DND-41 (cell line): ENCODE measurements at regions not wholly inside any gene's neighbourhood (a gene's known extent, or its start where the extent isn't known, plus 50 kb on each side); places are given as distances from the start of the nearest gene placed in this dataset.
"Not testable (repeated sequence)": the region's sequence is repeated elsewhere in the genome, so short reads cannot be mapped to it uniquely, and the experiment has no call there.

Source experiments
- ATAC-seq: fragments of 200-7000 bp; cut with Tn5 transposase; 3 replicates; pipeline ENCODE4 v1.9.1; 2021; ENCODE audit warnings: low read depth; ENCODE audit not compliant: insufficient read depth
- DNase-seq: peaks from one replicate; pipeline ENCODE4 v3.0.0-alpha.2; 2020
- H2AFZ ChIP-seq: 2 replicates; pipeline ENCODE4 v1.6.0; 2012; ENCODE audit warnings: low read depth, low read length
- H3K27ac ChIP-seq: 2 replicates; pipeline ENCODE4 v1.5.1; 2012; ENCODE audit warnings: low read length, inconsistent platforms
- H3K27me3 ChIP-seq: fragments of 200-600 bp; sonication (generic); 2 replicates; pipeline ENCODE4 v1.6.0; 2012; ENCODE audit warnings: low read length, mild to moderate bottlenecking, inconsistent platforms; ENCODE audit not compliant: insufficient read depth, poor library complexity
- H3K36me3 ChIP-seq: 2 replicates; pipeline ENCODE4 v1.5.1; 2012; ENCODE audit warnings: low read length, inconsistent platforms; ENCODE audit not compliant: insufficient read depth
- H3K4me1 ChIP-seq: 2 replicates; pipeline ENCODE4 v1.5.1; 2012; ENCODE audit warnings: mild to moderate bottlenecking, low read length; ENCODE audit not compliant: insufficient read depth
- H3K4me2 ChIP-seq: 2 replicates; pipeline ENCODE4 v1.6.0; 2012; ENCODE audit warnings: mild to moderate bottlenecking, moderate library complexity, low read length, inconsistent platforms; ENCODE audit not compliant: insufficient read depth
- H3K4me3 ChIP-seq, 2 experiments: fragments of 200-600 bp in 1 of 2; shearing (Covaris generic) in 1 of 2; 2 replicates each; pipeline ENCODE4 v1.5.1; 2012 to 2016; ENCODE audit warnings: inconsistent platforms in 2 of 2, low read length in 2 of 2, mild to moderate bottlenecking in 2 of 2, low read depth in 1 of 2, moderate library complexity in 1 of 2
- H3K79me2 ChIP-seq: 2 replicates; pipeline ENCODE4 v1.6.0; 2012; ENCODE audit warnings: low read length, inconsistent platforms; ENCODE audit not compliant: insufficient read depth
- H3K9ac ChIP-seq: 2 replicates; pipeline ENCODE4 v1.6.0; 2012; ENCODE audit warnings: low read depth, mild to moderate bottlenecking, inconsistent platforms, low read length, moderate library complexity
- H3K9me3 ChIP-seq: 2 replicates; pipeline ENCODE4 v1.5.1; 2012; ENCODE audit warnings: low read length, moderate library complexity, mild to moderate bottlenecking, inconsistent platforms; ENCODE audit not compliant: insufficient read depth, severe bottlenecking
- H4K20me1 ChIP-seq: 2 replicates; pipeline ENCODE4 v1.6.0; 2012; ENCODE audit warnings: low read length; ENCODE audit not compliant: insufficient read depth
- EZH2 ChIP-seq: IDR thresholded peaks from 3 replicates; pipeline ENCODE4 v1.6.1; 2012; ENCODE audit warnings: borderline replicate concordance, low read depth, mild to moderate bottlenecking, moderate library complexity, low read length, inconsistent platforms; ENCODE audit not compliant: severe bottlenecking
- TF ChIP-seq, protein P1 (sequence below): IDR thresholded peaks from 2 replicates; pipeline ENCODE4 v1.5.1; 2012; ENCODE audit warnings: borderline replicate concordance, low read length, moderate library complexity, mild to moderate bottlenecking; ENCODE audit not compliant: poor library complexity, severe bottlenecking; ENCODE audit errors: extremely low read depth

DNA sequence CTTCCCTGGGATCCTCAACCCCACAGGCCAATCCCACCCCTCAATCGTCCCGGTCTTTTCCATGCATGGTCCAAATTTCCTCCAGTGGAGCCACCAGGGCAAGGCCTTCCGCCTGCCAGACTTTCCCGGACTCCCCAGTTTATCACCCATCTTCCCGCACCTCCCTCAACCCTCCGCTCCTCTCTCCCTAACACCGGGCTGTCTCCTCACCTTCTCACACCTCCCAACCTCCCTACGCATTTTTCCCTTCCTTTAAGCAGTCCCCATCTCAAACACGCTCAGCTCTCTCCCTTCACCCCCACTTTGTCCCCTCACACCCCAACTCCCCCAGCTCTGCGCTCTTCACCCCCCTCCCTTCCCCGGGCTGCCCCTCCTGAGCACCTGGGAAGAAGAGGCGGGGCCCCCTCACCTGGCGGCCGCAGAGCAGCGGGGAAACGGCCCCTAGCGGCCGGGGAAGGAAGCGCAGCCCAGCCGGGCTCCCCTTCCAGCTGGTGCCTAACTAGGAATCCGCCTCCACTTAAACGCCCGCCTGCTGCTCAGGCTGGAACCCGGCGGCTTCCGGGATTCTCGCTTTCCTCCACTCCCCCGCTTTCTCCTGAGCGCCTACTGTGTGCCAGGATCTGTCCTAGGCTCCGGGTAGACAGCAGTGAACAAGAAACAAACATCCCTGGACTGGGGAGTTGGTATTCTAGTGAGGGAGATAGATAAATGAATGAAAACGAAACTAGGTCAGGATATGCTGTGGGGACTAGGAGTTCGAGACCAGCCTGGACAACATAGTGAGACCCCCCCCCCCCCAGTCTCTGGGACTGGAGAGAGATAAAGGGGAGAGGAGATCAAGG, 126.7 kb downstream of the CRLF3 start:
- H3K27me3 ChIP-seq, H3K79me2 ChIP-seq, H3K27ac ChIP-seq, H4K20me1 ChIP-seq, H3K36me3 ChIP-seq, H3K9me3 ChIP-seq: not testable (repeated sequence)
- ATAC-seq (peak; percentile 84), DNase-seq (peak; percentile 73)
- Histone ChIP-seq H3K4me2 (peak overlapping the region; percentile 65), H3K4me3 (peak overlapping the region; percentile 13 to 58; a peak in 3 of 4 replicates), H2AFZ (peak overlapping the region; percentile 78), H3K4me1 (peaks cover 11% of the 10 kb centered on the region), H3K9ac (peak overlapping the region; percentile 38; the same call in 1 of the 2 replicates)
- TF ChIP-seq, protein P1, sequence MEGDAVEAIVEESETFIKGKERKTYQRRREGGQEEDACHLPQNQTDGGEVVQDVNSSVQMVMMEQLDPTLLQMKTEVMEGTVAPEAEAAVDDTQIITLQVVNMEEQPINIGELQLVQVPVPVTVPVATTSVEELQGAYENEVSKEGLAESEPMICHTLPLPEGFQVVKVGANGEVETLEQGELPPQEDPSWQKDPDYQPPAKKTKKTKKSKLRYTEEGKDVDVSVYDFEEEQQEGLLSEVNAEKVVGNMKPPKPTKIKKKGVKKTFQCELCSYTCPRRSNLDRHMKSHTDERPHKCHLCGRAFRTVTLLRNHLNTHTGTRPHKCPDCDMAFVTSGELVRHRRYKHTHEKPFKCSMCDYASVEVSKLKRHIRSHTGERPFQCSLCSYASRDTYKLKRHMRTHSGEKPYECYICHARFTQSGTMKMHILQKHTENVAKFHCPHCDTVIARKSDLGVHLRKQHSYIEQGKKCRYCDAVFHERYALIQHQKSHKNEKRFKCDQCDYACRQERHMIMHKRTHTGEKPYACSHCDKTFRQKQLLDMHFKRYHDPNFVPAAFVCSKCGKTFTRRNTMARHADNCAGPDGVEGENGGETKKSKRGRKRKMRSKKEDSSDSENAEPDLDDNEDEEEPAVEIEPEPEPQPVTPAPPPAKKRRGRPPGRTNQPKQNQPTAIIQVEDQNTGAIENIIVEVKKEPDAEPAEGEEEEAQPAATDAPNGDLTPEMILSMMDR, result peak; percentile 75

DNA sequence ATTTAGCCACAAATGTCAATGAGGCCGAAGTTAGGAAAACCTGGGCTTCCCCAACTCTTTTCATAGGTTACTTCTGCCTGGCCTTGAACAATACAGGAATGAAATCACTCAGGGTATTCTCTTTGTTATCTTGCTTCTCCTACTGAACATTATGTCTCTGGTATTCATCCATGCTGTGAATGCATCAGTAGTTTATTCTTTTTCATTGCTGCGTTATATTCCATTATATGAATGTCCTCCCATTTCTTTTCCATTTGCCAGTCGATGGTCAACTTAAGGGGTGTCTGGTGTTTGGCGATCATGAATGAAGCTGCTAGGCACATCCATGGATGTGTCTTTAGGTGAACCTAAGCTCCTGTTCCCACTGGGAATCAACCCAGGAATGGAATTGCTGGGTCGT, 128.3 kb downstream of the CRLF3 start:
- no peaks in the 10 kb centered on the region for H3K79me2 ChIP-seq
- H3K27me3 ChIP-seq, result no peaks in the 10 kb centered on the region
- no peak overlapping the region for H3K27ac ChIP-seq
- no peaks in the 10 kb centered on the region for H3K9me3 ChIP-seq
- ATAC-seq (no peak), DNase-seq (no peak)
- peaks cover 11% of the 10 kb centered on the region for H3K4me1 ChIP-seq
- H3K4me3 ChIP-seq, result no peak overlapping the region
- no peak overlapping the region for H2AFZ ChIP-seq
- no peaks in the 10 kb centered on the region for H4K20me1 ChIP-seq
- H3K9ac ChIP-seq, result no peak overlapping the region
- H3K4me2 ChIP-seq, result no peak overlapping the region
- no peak for TF ChIP-seq EZH2
- TF ChIP-seq, protein P1, result no peak
- no peaks in the 10 kb centered on the region for H3K36me3 ChIP-seq

- not testable (repeated sequence) for H3K4me3 ChIP-seq, H3K4me2 ChIP-seq, DNase-seq, H3K79me2 ChIP-seq, H4K20me1 ChIP-seq, H3K36me3 ChIP-seq, ATAC-seq, H2AFZ ChIP-seq, H3K9me3 ChIP-seq, H3K9ac ChIP-seq, H3K27ac ChIP-seq, H3K27me3 ChIP-seq
- peaks cover 11% of the 10 kb centered on the region for H3K4me1 ChIP-seq
Measured at GRCh38 chr17:30695265-30695811, 129.2 kb downstream of the CRLF3 start.

- H3K79me2 ChIP-seq, H4K20me1 ChIP-seq, H3K27ac ChIP-seq, H2AFZ ChIP-seq, H3K4me3 ChIP-seq, H3K4me1 ChIP-seq, H3K4me2 ChIP-seq, H3K9ac ChIP-seq, H3K9me3 ChIP-seq, H3K36me3 ChIP-seq, H3K27me3 ChIP-seq: not testable (repeated sequence)
- peak; percentile 53 for DNase-seq
- peak; percentile 75 for ATAC-seq
- TF ChIP-seq, protein P1, result peak; percentile 23
Measured at GRCh38 chr17:30693772-30694171, 130.7 kb downstream of the CRLF3 start.

- not testable (repeated sequence) for H3K27ac ChIP-seq, H2AFZ ChIP-seq, H4K20me1 ChIP-seq, H3K4me1 ChIP-seq, H3K4me2 ChIP-seq, ATAC-seq, H3K9ac ChIP-seq, DNase-seq, H3K79me2 ChIP-seq, H3K4me3 ChIP-seq, H3K9me3 ChIP-seq, H3K36me3 ChIP-seq, H3K27me3 ChIP-seq
Measured at GRCh38 chr17:30689266-30690000, 135.1 kb downstream of the CRLF3 start.
